Cerebellar cortex (tissue), 1 donor: ENCODE measurements at regions not wholly inside any gene's neighbourhood (a gene's known extent, or its start where the extent isn't known, plus 50 kb on each side); places are given as distances from the start of the nearest gene placed in this dataset.

Experiments
- DNase-seq: peaks from one replicate; pipeline ENCODE4 v3.0.0-alpha.2; 2015; ENCODE audit warnings: low spot score

GRCh38 chr12:34291001-34291400, 268.7 kb downstream of the ALG10 start:
- DNase-seq, result no peak

- DNase-seq, result no peak
Measured at GRCh38 chr12:34291426-34291901, 269.2 kb downstream of the ALG10 start.

GRCh38 chr12:34292736-34293625, 270.7 kb downstream of the ALG10 start:
- no peak for DNase-seq

- DNase-seq, result no peak
Measured at GRCh38 chr12:34294137-34294536, 271.8 kb downstream of the ALG10 start.

- no peak for DNase-seq
Measured at GRCh38 chr12:34294671-34295365, 272.5 kb downstream of the ALG10 start.

GRCh38 chr12:34295366-34296142, 273.3 kb downstream of the ALG10 start:
- DNase-seq, result no peak

GRCh38 chr12:34296143-34297041, 274.1 kb downstream of the ALG10 start:
- DNase-seq, result no peak

GRCh38 chr12:34297126-34297789, 275.0 kb downstream of the ALG10 start:
- DNase-seq, result no peak

- DNase-seq, result no peak
Measured at GRCh38 chr12:34297790-34298164, 275.5 kb downstream of the ALG10 start.

- no peak for DNase-seq
Measured at GRCh38 chr12:34298176-34298970, 276.1 kb downstream of the ALG10 start.

- no peak for DNase-seq
Measured at GRCh38 chr12:34298971-34299801, 276.9 kb downstream of the ALG10 start.

GRCh38 chr12:34299802-34300193, 277.5 kb downstream of the ALG10 start:
- no peak for DNase-seq

- no peak for DNase-seq
Measured at GRCh38 chr12:34300376-34301250, 278.3 kb downstream of the ALG10 start.

GRCh38 chr12:34301251-34302130, 279.2 kb downstream of the ALG10 start:
- no peak for DNase-seq

GRCh38 chr12:34302131-34302885, 280.0 kb downstream of the ALG10 start:
- no peak for DNase-seq
